ENCODE measurements at regions not wholly inside any gene's neighbourhood (a gene's known extent, or its start where the extent isn't known, plus 50 kb on each side); places are given as distances from the start of the nearest gene placed in this dataset.

DNA sequence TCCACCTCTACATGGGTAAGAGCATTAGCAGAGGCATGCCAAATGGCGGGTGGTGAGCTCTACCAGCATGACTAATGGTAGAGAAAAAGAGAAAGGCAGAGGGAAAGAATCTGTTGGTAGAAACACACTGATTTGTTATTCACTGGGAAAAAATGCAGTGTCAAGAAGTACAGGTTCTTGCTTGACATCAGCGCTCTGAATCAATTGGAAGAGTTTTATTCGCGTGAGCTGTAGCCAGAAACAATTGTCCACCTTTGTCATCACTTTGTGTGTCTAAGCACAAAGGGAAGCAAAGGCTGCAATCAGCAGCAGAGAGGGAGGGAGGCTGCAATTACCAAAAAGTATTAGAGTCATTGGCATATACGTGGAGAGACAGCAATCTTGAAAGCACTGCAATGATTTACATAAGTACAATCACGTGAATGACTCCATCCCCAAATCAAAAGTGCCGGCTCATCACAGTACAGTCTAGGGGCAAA is 67.7 kb upstream of the HS3ST1 start:
- no peak for DNase-seq

DNA sequence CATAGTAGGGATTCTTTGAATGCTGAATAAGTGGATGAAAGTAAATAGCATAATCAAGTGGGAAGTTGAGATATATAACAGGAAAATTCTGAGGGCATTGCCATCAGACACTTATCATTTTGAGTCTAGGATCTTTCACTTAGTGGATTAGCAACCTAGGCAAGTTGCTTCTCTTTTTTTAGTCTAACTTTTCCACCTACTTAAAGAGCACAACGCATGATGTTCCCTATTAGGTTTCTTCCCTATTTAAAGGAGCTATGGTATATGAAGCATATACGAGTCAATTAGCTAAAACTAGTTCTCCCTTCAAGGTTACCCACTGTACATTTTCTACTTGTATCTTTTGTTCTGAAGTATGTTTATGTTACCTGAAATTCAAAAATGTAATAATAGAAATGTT is 67.1 kb upstream of the HS3ST1 start:
- DNase-seq = no peak

DNA sequence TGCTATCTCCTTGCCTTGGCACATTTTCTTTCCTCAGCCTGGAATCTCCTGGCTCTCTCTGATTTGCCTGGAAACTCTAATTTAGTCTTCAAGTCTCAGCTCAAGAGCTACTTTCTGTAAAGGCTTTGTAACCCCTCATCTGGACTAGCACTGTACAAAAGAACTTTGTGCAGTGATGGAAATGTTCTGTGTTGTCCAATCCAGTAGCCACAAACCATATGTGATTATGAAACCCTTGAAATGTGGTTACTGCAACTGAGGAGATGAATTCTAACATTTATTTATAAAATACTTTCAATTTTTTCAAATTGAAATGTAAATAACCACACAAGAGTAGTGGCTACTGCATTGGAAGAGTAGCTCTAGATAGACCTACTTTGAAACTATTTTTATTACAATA is 66.6 kb upstream of the HS3ST1 start:
- DNase-seq = no peak

DNA sequence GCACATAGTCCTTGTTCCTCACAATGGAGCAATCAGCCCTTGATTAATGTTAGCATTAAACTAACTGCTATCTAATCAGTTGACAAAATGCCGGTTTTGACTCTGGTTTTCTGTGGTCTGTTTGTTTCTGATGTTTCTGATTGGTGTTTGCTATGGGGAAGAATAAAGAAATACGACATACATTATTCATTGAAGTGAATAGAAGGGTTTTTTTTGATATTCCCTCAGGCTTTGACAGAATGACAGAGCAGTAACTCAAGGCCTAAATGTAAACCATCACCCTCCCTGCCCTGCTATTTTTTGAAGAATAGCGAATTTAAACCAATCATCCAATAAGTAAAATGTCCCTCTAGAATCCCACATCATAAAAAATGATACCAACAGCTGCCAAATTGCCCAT is 65.5 kb upstream of the HS3ST1 start:
- no peak for DNase-seq

DNA sequence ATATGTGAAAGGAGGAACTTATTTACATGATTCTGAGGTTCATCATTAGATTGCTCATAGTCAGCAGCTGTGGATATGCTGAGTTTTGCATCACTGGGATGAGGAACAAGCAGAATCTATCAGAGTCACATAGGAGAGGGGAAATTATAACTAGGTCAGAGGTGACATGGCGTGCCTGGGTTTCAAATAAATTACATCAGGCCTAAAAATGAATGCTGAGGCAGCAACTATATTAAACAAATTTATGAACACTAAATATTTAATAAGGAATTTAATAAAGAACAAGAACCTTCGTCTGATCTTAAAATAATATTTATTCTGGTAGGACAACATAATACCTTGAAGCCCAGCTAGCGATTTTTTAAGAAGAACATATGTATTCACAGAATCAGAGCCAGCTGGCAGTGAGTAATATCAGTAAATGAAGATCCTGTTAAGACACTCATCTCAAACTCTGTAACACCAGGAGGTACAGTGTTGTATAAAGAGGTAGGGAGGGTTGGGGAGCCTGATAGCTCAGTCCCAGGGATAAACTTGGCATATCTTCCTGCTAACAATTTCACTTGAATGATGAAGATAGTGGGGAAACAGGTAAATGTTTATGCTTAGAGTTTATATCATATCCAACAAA is 60.9 kb upstream of the HS3ST1 start:
- DNase-seq = no peak

DNA sequence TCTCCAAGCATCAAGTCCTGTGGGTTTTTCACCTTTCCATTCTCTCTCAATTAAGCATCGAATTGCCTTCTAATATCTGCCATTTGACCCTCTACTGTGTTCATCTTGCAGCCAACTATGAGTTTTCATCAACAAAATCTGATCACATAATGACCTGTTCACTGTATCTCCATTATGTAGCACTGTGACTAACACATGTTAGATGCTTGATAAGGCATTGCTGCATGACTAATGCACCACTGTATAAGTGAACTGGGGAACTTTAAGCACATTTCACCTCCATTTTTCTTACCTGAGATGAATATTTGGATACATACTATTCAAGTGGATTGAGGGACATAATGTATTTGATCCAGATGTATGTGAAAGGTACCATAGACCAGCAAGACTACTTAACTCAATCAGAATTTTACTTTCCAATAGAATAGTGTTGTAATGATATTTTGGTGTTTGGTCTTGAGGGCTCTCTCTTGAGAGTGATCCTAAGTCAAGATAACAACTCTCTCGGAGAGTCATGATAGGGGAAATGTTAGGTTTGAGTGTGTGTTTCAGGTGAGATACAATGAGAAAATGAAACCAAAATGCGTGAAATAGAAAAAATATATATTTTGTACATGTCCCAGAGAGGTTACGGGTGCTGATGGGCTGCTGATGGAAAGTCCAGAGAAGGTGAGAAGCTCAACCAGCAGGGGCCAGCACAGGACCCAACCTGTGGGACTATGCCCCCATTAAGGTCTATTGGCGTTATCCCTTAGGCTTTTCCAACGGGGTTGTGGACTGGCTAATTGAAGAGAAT is 60.2 kb upstream of the HS3ST1 start:
- DNase-seq = no peak

DNA sequence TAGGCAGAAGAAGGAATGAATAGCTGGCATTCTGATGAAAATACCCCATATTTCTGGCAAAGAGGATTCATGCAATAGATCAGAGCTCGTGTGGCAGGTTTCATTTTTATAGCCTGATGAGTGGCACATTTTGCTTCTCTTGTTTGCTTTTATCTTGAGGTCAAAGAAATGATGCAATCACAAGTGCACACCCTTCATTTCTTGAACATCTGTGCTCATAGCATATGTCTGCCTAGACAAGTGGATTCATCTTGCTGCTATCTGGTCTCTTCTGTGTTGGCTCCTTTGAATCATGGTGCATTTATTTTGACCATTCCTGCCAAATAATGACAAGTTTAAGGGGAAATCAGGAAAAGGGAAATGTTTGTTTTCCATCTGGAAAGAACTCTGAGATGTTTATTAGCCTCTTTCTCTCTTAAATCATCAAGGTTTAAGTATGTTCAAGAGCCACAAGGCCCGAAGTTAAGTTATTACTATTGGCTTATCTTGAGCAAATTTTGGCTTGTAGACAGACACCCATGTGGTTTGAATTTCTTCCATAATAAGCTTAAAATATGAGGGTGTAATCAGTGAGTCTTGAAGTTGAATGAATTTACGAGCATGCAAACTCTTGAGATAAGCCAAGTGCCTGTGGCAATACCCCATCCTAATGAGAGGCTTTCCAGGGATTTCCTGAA is 59.3 kb upstream of the HS3ST1 start:
- DNase-seq = no peak

DNA sequence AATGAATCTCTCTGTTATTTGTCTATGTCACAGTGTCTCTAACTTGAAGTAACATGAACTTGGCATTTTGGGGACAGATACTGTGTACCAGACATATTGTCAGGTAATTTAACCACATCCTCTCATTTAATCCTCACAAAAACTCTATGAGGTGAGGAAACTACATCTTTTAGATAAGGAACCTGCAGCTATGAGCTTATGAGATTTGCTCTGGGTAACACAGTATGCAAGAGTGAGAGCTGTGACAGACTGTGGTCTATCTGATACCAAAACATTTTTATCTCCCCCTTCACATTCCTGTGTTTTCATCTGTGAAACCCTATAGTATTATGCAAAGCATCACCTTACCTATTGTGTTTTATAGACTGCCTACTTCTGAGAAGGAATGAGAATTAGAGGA is 58.4 kb upstream of the HS3ST1 start:
- DNase-seq = no peak

DNA sequence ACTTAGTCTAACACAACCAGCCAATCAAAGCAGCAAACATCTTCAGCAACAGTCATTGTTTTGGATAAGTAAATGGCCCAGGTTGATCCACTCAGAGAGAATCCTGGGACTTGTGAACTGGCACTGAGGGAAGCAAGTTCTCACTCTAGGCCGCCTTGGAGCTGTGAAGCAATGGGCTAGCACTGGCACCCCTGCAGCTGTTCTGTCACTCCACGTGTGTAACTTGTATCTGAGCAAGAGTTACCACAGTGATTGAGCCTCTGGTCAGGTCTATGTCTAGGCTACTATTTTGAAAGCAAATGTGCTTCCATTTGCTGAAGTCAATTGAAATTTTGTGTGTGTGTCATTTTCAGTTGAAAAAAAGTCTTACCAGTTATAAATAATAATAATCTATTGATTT is 57.2 kb upstream of the HS3ST1 start:
- DNase-seq = no peak

DNA sequence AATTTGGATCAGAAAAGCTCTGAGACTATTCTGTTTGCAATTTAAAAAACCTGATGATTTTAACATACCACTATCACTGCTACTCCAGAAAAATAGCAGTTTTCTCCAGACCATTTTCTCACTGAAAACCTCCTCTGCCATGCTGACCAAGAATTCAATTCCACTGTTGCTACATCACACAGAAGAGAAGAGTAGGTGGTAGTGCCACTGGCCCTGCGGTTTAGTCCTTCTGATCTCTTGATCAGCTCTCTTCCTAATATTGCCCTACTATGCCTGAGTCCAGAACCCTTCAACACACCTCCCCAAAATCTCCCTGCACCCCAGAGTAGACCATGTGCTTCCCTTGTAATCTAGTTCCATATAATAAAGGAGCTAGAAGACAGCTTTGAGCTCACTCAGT is 55.8 kb upstream of the HS3ST1 start:
- DNase-seq = no peak

DNA sequence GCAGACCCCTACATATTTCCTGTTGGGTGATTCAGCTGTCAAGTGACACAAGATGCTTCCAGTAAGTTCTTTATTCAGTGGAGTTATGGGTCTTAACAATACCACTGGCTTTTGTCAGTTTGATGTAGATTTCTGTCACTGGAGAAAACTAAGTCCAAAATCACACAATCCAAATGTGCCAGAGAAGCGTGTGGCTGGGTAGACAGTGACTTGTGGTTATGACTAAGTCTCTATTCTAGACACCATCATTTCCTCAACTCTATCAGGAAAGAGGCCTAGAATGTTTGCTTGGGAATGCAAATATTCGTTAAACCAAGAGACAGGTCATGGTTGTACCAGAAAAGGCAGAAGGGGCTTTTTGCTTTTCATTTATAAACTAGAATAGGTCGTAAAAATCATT is 54.4 kb upstream of the HS3ST1 start:
- no peak for DNase-seq

DNA sequence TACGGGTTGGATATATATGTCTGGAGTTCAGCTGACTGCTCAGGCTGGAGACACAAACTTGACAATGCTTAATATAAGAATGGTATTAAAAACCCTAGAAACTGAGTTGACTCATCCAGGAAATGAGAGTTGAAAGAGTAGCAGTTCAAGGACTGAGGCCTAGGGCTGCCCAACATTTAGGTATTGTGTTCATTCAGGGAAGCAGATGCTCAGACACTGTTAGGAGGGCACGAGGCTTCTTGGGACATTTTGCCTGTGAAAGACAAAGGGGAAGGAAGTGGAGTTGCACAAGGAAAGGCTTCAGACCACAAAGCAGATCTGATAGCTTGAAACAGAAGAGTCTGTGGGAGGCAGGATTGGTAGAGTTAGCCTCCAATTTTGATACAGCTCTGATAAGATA is 52.0 kb upstream of the HS3ST1 start:
- peak; percentile 40 for DNase-seq
